HepG2 (cell line): ENCODE measurements at regions not wholly inside any gene's neighbourhood (a gene's known extent, or its start where the extent isn't known, plus 50 kb on each side); places are given as distances from the start of the nearest gene placed in this dataset.

Experiments
- DR1 ChIP-seq: sonication (generic); formaldehyde crosslinking; IDR thresholded peaks from 2 replicates; pipeline ENCODE4 v1.8.0; 2021; ENCODE audit warnings: mild to moderate bottlenecking, missing genetic modification reagents, inconsistent platforms
- FOXC1 ChIP-seq: sonication (generic); formaldehyde crosslinking; IDR thresholded peaks from 2 replicates; pipeline ENCODE4 v1.8.0; 2022; ENCODE audit warnings: mild to moderate bottlenecking, missing genetic modification reagents, borderline replicate concordance
- GABPA ChIP-seq, 2 experiments: IDR thresholded peaks; 2 replicates each; pipeline ENCODE4 v1.6.1; 2011 to 2016; ENCODE audit warnings: low read depth in 2 of 2, low read length in 1 of 2, missing biosample characterization in 1 of 2, missing genetic modification characterization in 1 of 2
- MAFK ChIP-seq, 2 experiments: IDR thresholded peaks in 1 of 2; conservative IDR thresholded peaks in 1 of 2; 2 replicates each; pipeline ENCODE4 v1.6.1; 2011; ENCODE audit warnings: improper control_type of control experiment in 2 of 2, low read length in 2 of 2
- POLR2A ChIP-seq, 2 experiments: IDR thresholded peaks; 2 replicates each; pipeline ENCODE4 v1.6.1; 2011; ENCODE audit warnings: low read depth in 2 of 2, low read length in 2 of 2, mild to moderate bottlenecking in 1 of 2, moderate library complexity in 1 of 2; ENCODE audit not compliant: insufficient read depth in 1 of 2
- POLR2AphosphoS2 ChIP-seq: IDR thresholded peaks from 2 replicates; pipeline ENCODE4 v1.6.1; 2011; ENCODE audit warnings: low read depth, low read length, improper control_type of control experiment
- RAD21 ChIP-seq: fragments of 450-650 bp; formaldehyde crosslinking; IDR thresholded peaks from 2 replicates; pipeline ENCODE4 v1.5.0; 2020; ENCODE audit warnings: mild to moderate bottlenecking
- SMC3 ChIP-seq: IDR thresholded peaks from 2 replicates; pipeline ENCODE4 v1.6.1; 2011; ENCODE audit warnings: low read length, improper control_type of control experiment
- SP5 ChIP-seq: IDR thresholded peaks from 2 replicates; pipeline ENCODE4 v1.6.1; 2016; ENCODE audit warnings: low read depth, borderline replicate concordance
- TAF1 ChIP-seq: sonication (generic); formaldehyde crosslinking; IDR thresholded peaks from 2 replicates; pipeline ENCODE4 v1.4.0; 2020; ENCODE audit warnings: missing genetic modification reagents
- ZNF121 ChIP-seq: sonication (generic); formaldehyde crosslinking; IDR thresholded peaks from 2 replicates; pipeline ENCODE4 v1.5.0; 2020; ENCODE audit warnings: mild to moderate bottlenecking, missing genetic modification reagents
- ZNF781 ChIP-seq: sonication (generic); formaldehyde crosslinking; IDR thresholded peaks from 2 replicates; pipeline ENCODE4 v1.5.1; 2020; ENCODE audit warnings: borderline replicate concordance, mild to moderate bottlenecking, missing genetic modification reagents; ENCODE audit errors: not compliant biosample characterization
- TF ChIP-seq, protein P1 (sequence below): IDR thresholded peaks from 2 replicates; pipeline ENCODE4 v1.6.1; 2012; ENCODE audit warnings: inconsistent platforms
- TF ChIP-seq, protein P2 (sequence below): sonication (generic); formaldehyde crosslinking; conservative IDR thresholded peaks from 2 replicates; pipeline ENCODE4 v1.4.0; 2020; ENCODE audit warnings: missing genetic modification reagents

DNA sequence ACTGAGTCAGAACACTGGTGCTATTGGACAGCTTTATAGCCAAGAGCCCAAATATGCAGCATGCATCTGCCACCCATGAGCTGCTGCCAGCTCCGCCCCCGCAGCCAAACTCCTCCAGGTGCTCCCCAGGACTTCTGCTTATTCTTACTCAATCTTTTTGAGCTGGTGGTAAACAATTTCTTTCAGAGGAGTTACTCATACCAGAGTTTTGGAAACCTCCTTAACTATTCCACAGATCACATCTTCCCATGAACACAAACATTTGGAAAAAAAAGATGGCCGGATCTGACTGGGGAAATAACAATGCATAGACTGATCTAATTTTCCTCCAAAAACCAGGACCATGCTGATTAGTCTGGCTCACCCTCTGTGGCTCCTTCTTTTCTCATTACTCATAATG is 399.9 kb downstream of the GPM6A start:
- TF ChIP-seq FOXC1 (CRISPR knock-in tag) (no peak), POLR2AphosphoS2 (no peak), MAFK (conservative IDR thresholded peaks at IDR 0.05 in 1 of 2, IDR thresholded peaks at IDR 0.05 in 1 of 2; ENCODE audit: low read length in 2 of 2) (no peak), DR1 (CRISPR knock-in tag) (no peak), GABPA (IDR thresholded peaks at IDR 0.05; ENCODE audit: low read depth, low read length) (no peak), GABPA (CRISPR knock-in tag; IDR thresholded peaks at IDR 0.05; ENCODE audit: low read depth) (no peak), ZNF781 (CRISPR knock-in tag) (no peak), SP5 (CRISPR knock-in tag) (no peak), ZNF121 (no peak), SMC3 (no peak), RAD21 (CRISPR knock-in tag) (no peak), TAF1 (CRISPR knock-in tag) (no peak), POLR2A (IDR thresholded peaks at IDR 0.05; ENCODE audit: insufficient read depth in 1 of 2, low read depth in 2 of 2, low read length in 2 of 2) (no peak)
- TF ChIP-seq, protein P1, sequence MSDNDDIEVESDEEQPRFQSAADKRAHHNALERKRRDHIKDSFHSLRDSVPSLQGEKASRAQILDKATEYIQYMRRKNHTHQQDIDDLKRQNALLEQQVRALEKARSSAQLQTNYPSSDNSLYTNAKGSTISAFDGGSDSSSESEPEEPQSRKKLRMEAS: no peak
- TF ChIP-seq, protein P2, sequence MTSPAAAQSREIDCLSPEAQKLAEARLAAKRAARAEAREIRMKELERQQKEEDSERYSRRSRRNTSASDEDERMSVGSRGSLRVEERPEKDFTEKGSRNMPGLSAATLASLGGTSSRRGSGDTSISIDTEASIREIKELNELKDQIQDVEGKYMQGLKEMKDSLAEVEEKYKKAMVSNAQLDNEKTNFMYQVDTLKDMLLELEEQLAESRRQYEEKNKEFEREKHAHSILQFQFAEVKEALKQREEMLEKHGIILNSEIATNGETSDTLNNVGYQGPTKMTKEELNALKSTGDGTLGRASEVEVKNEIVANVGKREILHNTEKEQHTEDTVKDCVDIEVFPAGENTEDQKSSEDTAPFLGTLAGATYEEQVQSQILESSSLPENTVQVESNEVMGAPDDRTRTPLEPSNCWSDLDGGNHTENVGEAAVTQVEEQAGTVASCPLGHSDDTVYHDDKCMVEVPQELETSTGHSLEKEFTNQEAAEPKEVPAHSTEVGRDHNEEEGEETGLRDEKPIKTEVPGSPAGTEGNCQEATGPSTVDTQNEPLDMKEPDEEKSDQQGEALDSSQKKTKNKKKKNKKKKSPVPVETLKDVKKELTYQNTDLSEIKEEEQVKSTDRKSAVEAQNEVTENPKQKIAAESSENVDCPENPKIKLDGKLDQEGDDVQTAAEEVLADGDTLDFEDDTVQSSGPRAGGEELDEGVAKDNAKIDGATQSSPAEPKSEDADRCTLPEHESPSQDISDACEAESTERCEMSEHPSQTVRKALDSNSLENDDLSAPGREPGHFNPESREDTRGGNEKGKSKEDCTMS: no peak
